EH (cell line): ENCODE measurements at regions not wholly inside any gene's neighbourhood (a gene's known extent, or its start where the extent isn't known, plus 50 kb on each side); places are given as distances from the start of the nearest gene placed in this dataset.
"Not testable (repeated sequence)": the region's sequence is repeated elsewhere in the genome, so short reads cannot be mapped to it uniquely, and the experiment has no call there.

Experiments used
- DNase-seq: peaks from one replicate; pipeline ENCODE4 v3.0.0-alpha.2; 2015; ENCODE audit warnings: low read depth

GRCh38 chr7:112540839-112541577 lies 60.2 kb downstream of the LSMEM1 start:
- peak; percentile 54 for DNase-seq

DNA sequence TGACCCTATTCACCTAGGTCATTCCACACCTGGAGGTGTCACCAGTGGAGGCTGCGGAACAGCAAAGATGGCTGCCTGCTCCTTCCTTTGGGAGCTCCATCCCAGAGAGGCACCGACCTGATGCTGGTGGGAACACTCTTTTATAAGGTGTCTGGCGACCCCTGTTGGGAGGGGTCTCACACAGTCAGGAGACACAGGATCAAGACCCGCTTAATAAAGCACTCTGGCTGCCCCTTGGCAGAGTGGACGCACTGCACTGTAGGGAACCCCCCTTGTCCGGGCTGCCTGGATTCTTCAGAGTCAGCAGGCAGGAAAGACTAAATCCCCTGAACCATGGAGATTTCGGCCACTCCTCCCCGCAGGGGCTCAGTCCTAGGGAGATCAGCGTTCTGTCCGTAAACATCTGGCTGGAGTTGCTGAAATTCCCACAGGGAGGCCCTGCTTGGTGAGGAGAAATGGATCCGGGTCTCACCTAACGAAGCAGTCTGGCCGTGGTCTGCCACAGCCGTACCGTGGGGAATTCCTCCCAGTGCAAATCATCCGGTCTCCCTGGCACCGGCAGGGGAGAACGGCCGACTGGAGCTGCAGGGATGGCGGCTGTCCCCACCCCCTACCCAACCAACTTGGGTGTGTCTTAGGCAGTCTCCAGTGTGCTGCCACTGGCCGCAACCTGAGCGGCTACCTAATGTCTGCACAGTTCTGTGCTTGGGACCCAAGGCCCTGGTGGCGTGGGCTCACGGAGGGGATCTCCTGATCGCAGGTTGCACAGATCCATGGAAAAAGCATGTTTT lies 66.1 kb downstream of the LSMEM1 start:
- DNase-seq, result peak; percentile 16

DNA sequence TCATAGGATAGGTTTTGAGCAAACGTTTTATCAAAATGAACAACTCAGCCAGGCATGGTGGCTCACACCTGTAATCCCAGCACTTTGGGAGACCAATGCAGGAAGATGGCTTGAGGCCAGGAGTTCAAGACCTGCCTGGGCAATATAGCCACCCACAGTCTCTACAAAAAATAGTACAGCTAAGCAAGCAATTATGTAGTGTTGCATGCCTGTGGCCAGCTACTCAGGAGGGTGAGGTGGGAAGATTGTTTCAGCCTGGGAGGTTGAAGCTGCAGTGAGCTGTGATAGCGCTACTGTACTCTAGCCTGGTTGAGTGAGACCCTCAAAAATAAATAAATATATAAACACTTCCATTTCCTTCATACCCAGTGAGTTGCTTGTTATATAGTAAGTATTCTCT lies 67.1 kb downstream of the LSMEM1 start:
- DNase-seq, result peak; percentile 16

- DNase-seq, result peak; percentile 65
Measured at GRCh38 chr7:112550468-112551060, 69.8 kb downstream of the LSMEM1 start.

- not testable (repeated sequence) for DNase-seq
Measured at GRCh38 chr7:112551521-112551920, 70.7 kb downstream of the LSMEM1 start.

GRCh38 chr7:112554591-112554990 lies 73.8 kb downstream of the LSMEM1 start:
- no peak for DNase-seq

DNA sequence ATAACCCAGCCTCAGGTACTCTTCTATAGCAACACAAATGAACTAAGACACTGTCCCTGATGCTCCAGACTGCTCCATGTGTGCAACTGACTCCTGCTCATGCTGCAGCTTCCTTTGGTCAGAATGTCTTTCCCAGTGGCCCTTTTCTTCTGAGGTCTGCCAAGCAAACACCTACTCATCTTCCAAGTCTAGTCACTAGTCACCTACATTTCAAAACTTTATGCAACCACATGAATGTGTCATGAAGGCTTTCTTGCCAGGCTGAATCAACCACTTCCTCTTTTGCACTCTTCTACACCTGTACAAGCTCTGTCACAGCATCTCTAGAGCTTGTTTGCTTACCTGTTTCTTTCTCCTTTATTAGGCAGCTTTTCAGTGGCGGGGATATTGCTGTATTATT lies 75.8 kb downstream of the LSMEM1 start:
- no peak for DNase-seq

DNA sequence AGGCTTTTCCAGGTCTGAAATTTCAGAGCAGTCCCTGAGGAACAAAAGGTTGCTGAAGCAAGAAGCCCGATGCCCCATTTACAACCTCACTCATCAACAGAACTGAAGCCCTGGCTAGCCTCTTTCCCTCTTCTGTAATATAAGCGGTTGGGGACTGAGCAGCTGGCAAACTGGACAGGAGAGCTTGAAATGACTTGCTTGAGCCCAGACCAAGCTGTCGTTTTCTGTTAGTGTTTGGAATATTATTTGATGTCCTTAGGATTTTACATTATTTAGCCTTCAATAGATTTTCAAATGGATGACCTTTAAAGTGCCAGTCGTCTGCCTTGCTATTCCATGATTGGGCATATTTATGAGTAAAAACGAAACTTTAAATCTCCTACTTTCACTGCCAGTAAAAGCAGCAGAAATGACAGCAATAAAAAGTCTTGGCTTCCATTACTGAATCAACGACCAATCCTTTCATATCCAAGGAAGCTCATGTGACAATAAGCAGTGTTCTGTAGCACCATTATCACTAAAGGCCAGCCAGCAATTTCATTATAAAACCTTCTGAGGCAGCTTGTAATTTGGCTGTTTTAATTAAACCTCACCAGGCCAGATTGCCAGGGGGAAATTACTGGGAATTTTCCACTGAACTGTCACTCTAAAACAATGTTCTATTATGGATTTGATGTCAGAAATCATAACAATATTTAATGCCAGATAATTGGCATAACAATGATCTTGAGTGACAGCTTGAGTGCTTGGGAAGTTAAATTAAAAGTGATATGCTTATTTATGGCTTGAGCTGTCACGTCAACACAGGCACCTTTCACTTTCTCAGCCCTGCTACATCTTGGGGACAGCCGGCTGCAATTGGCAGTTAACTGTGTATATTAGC lies 85.9 kb downstream of the LSMEM1 start:
- DNase-seq, result no peak

- no peak for DNase-seq
Measured at GRCh38 chr7:112567388-112567787, 86.6 kb downstream of the LSMEM1 start.

DNA sequence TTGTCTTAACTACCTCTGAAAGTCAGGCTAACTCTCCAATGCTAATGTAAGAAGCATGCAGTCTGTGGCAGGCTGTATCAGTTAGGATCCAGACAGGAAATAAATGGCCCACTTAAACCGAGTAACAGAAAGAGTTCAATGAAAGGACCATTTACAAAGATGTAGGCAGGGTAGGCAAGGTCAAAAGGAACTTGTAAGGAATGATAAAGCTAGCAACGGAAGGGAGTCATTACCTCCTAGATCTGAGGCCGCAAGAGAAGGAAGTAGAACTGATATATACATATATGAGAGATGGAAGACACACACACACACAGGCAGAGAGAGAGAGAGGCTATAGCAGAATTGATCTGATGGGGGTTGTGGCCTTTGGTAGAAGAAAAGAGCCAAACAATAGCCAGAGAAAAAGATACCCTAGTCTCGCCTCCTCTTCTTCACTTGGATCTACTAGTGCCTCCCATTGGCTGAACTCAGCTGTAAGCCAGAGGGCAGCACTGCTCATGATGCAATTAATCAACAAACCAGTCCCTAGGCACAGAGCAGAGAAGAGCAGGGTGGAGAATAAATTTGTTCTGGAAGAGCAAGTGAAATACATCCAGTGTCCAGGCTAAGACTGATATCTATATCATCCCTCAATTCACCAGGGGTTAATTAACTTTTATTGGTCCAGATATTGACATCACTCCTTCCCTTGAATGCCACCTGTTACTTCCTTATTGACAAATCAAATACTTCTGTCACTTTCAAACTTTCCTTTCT lies 91.2 kb downstream of the LSMEM1 start:
- no peak for DNase-seq

DNA sequence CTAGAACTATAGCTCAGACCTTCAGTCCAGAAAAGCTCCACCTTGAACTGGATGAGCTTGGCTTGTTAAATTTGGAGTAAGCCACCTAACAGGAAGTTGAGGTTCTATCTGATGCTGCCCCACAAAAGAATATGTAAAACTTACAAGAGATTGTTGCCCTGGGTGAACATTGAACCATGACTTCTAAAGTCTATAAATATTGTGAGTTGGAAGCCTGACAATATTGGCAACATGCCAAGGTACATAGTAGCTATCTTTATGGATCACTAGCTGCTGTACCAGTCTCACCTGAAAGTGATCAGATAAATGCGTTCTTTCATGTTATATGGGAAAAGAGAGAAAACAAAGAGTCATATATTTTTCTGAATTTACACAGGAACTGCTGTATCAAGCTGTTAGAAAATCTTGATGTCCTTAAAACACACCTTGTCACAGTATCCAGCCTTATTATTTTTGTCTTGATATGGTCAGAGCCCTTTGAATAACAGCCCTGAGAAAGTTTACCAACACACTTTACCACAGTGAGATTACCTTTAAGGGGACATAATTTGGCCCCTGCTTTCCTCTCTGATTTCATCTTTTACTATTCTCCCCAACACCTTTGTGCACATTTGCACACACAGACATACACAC lies 92.0 kb downstream of the LSMEM1 start:
- no peak for DNase-seq

DNA sequence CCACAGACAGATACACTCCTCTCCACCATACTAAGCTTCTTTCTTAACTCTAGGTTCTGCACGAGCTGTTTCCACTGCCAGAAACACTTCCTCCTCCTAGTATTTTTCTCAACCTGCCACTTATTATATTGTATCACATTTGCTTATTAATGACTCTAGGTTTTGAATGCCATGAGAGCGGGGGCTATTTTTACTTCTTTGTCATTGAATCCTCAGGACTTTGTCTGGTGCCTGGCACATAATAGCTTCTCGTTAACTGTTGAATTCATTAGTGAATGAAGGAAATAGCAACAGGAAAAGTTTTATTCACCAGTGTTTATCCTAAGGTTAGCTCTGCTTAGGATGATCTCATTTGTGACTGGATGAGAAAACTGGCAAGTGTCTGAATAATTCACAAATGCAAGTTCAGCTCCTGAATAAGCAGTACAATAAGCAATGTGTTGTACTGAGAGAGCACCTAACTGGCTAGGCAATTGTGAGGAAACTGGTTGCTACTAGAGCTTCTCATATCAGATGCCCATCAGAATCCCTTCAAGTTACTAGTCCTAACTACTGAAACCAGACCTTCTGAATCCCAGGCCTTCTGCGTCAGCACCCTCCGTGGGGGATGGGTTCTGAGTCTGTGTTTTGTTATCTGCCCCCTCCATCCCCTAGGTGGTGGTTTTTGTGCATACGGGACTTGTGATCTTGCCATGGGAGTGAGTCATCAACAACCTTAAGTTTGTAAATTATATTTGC lies 92.7 kb downstream of the LSMEM1 start:
- DNase-seq, result no peak

DNA sequence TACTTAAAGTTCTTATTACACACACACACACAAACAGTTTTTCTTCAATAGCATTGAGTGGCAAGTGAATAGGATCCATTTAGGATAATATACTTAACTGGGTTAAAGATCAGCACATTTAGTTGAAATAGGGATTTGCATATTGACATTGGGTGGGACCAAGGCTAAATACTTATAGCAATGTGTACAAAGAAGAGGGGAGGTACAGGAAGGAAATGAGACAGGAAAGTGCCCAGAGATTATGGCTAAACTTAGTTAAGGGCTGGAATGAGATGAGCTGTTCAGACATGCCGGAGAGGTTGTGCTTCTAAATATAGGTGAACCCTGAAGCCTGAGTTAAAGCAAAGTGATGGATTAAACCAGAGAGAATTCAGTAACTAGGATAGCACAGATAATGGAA lies 95.1 kb downstream of the LSMEM1 start:
- DNase-seq, result no peak

- no peak for DNase-seq
Measured at GRCh38 chr7:112579388-112579787, 98.6 kb downstream of the LSMEM1 start.

DNA sequence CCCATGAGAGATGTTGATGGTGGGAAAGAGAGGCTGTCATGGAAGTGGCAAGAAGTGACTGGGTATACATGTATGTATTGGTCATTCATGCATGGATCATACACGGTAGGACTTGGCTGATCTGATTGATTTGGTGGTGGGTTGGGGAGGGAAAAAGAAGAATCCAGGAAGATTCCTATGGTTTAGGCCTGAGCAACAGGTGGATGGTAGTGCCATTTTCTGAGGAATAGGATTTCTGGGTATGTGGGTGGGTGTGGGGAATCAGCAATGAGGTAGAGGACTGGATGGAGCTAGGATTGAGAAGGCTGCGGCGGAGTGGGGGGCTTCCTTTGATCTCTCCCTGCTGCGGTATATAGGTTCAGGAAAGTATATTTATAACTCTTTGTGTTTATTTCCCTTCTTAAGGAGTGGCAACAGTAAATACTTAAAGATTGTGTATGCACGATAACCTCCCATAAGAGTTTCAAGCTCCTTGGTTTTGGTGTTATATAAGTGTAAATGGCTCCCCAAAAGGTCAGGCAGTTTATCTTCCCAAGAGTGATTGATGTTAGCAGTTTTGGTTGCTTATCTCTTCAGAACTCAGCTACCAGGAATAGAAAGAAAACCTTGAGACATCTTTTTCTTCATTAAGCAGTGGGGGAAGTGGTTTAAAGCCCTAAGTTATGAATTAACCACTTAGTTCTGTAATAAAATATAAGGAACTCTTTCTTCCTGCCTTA lies 100.1 kb downstream of the LSMEM1 start:
- DNase-seq, result no peak

DNA sequence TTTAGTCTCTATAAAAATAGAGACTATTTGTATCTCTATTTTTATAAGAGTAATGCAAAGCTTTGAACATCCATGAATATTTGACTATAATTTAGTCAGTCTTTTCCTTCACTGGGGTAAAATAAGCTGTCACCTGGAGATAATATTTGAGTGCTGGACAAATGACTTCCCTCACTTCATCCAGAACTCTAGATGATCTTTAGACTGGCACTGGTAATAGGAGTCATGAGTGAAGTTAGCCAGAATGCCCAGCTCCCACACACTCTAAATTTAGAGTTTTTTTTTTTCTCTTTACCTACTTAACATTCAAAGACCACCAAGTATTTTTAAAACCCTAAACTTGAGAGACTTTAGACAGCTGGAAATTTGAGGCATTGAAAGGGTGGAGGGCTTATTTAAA lies 100.7 kb downstream of the LSMEM1 start:
- DNase-seq, result no peak

DNA sequence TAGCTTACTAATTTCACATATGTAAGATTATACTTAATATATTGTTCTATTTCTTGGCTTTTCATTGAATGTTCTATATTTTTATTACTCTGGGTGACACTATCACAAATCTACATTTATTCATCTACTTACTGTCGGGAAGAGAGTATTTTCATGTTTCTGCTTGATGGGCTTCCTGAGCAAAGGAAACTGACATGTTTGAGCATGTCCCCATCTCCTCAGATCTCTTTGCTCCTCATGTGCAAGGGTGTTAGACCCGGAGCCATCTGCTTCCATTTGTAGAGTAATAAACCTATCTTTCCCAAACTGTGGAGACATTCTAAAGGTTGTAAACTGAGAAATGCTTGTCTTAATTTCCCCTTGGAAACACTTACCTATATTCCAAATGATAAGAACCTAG lies 103.5 kb downstream of the LSMEM1 start:
- no peak for DNase-seq

DNA sequence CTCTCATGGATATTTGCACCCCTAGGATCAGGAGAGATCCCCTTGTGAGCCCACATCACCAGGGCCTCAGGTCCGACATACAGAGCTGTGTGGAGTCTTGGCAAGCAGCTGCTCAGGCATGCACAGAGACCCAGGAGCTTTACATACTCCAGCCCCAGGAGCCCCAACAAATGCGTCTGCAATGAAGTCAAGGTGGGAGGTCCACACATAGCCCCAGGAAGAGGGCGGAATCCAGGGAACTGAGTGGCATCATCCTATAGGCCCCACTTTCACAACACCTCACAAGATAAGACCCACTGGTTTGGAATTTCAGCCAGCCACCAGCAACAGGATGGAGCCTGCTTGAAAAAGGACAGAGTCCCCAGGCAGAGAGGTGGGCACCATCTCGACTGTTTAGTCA lies 106.7 kb downstream of the LSMEM1 start:
- DNase-seq, result no peak

DNA sequence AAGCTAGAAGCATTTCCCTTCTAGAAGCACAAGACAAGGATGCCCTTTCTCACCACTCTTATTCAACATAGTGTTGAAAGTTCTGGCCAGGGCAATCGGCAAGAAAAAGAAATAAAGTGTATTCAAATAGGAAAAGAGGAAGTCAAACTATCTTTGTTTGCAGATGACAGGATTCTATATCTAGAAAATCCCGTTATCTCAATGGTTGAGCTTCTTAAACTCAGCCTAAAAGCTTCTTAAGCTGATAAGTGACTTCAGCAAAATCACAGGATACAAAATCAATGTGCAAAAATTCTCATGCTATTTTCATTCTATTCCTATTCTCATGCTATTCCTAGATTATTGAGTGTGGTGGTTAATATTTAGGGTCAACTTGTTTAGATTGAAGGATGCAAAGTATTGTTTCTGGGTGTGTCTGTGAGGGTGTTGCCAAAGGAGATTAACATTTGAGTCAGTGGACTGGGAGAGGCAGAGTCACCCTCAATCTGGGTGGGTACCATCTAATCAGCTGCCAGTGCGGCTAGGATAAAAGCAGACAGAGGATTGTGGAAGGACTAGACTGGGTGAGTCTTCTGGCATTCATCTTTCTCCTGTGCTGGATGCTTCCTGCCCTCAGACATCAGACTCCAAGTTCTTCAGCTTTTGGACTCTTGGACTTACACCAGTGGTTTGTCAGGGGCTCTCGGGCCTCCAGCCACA lies 111.9 kb downstream of the LSMEM1 start:
- DNase-seq, result not testable (repeated sequence)
